D721Med (cell line): ENCODE measurements at regions not wholly inside any gene's neighbourhood (a gene's known extent, or its start where the extent isn't known, plus 50 kb on each side); places are given as distances from the start of the nearest gene placed in this dataset.
"Not testable (repeated sequence)": the region's sequence is repeated elsewhere in the genome, so short reads cannot be mapped to it uniquely, and the experiment has no call there.

Source experiments
- DNase-seq: peaks from one replicate; pipeline ENCODE4 v3.0.0; 2011; ENCODE audit warnings: low spot score; ENCODE audit not compliant: insufficient read length
- FAIRE-seq: peaks from 2 replicates; lab custom pipeline; 2011; peaks lifted over from hg19 to GRCh38; lab: Jason Lieb, UNC
- CTCF ChIP-seq: IDR thresholded peaks from 2 replicates; pipeline ENCODE4 v1.5.1; 2012; ENCODE audit warnings: mild to moderate bottlenecking, control low read depth; ENCODE audit not compliant: insufficient read depth; ENCODE audit errors: missing control alignments

DNA sequence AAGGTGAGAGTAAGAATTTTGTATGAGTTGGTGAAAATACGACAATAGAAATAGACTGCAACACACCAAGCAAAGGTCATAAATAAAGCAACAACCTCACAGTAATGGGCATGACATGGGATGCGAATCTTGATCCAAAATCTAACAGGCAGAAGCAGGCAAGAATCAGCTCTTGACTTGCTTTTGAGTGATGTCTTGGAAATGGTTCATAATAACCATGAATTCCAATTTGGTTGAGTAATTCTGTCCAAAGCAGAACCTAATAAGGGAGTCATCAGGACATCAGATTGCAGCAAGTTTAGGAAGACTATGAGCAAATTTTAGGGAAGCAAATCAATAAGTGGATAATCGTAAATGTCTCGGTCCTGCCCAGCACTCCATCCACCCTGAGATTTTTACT is 224.0 kb upstream of the ISX start:
- no peak for FAIRE-seq
- TF ChIP-seq CTCF = no peak

DNA sequence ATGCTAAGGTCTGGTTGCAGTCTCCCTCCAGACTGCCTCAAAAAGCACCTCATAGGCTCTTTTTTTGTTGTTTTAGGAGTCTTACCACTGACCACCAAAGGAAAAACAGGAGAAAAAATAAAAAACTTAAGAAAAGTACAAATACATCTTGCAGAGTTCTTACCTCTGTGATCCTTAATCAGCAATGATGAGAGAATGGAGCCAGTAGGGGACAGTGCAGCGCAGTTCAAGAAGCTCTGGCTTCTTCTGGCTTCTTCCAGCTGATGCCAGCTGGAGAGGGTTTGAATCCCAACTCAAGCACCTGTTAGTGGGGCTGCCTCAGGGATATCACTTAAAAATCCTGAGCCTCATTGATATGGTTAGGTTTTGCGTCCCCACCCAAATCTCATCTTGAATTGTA is 223.3 kb upstream of the ISX start:
- no peak for FAIRE-seq
- TF ChIP-seq CTCF = peak; percentile 14
- DNase-seq = no peak

More for the DNA sequence above, 224.0 kb upstream of the ISX start:
- no peak for DNase-seq

- not testable (repeated sequence) for FAIRE-seq, DNase-seq
Measured at GRCh38 chr22:34843743-34844142, 222.2 kb upstream of the ISX start.

DNA sequence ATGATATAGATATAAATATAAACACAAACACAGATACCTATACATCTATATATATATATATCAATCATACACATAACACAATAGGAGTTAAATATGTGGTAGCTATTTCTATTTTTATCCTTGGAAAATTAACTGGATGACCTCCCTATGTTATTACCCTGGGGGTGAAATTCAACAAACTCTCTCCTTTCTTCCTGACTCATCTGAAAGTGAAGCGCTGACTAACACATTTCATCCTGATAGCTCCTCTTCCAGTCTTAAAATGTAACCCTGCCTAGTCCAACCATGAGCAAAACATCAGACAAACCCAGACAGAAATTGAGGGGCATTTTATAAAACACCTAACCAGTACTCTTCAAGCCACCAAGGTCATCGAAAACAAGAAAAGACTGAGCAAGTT is 220.6 kb upstream of the ISX start:
- no peak for TF ChIP-seq CTCF
- FAIRE-seq (no peak), DNase-seq (no peak)

DNA sequence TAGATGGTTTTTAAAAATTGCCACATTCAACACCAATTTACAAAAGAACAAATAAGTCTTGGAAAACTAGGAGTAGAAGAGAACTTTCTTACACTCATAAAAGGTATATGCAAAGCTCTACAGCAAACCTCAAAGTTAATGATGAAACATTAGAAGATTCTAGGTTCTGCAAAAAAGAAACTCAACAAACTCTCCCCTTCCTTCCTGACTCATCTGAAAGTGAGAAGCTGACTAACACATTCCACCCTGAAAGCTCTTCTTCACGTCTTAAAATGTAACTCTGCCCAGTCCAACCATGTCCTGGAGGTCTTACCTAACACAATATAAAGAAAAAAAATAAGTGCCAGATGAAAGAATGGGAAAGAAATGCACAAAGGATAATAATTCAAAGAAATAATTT is 218.9 kb upstream of the ISX start:
- no peak for DNase-seq
- no peak for FAIRE-seq
- no peak for TF ChIP-seq CTCF

GRCh38 chr22:34849965-34850364 is 216.0 kb upstream of the ISX start:
- no peak for DNase-seq

DNA sequence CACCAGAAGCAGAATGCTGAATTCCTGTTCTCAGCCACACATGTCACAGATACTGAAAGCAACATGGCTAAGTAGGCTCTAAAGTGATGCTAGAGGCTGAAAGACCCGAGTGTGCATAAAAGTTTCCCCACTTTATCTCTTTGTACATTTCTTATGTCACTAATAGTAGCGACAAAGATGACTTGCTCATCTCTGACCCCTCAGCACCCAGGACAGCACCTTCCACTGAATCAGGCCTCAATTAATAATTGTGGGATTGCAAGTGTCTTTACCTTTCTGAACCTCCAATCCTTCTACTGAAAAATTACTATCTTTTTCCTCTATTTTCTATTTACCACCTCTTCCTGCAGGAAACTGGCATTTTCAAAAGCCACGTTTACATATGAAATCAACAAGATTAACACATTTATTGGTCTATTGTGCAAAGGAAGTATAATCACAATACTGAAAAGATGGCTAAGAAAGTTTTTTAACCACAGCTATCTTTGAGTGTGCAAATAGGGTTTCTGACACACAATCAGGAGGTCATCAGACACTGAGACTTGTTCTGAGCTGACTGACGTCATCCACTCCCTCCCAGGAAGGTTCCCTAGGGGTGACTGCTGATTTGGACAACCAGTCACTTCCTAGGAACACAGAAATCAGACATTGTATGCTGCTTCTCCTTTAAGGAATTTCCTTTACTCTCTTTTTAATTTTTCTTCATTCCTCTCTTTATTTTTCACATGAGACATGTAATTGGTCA is 213.9 kb upstream of the ISX start:
- DNase-seq (no peak), FAIRE-seq (no peak)
- no peak for TF ChIP-seq CTCF

More at GRCh38 chr22:34849965-34850364, 216.0 kb upstream of the ISX start:
- FAIRE-seq = no peak
- no peak for TF ChIP-seq CTCF
